ENCODE measurements at regions not wholly inside any gene's neighbourhood (a gene's known extent, or its start where the extent isn't known, plus 50 kb on each side); places are given as distances from the start of the nearest gene placed in this dataset.
A peak's percentile ranks its signal among the peaks of the same experiment; 100 is the strongest.

DNA sequence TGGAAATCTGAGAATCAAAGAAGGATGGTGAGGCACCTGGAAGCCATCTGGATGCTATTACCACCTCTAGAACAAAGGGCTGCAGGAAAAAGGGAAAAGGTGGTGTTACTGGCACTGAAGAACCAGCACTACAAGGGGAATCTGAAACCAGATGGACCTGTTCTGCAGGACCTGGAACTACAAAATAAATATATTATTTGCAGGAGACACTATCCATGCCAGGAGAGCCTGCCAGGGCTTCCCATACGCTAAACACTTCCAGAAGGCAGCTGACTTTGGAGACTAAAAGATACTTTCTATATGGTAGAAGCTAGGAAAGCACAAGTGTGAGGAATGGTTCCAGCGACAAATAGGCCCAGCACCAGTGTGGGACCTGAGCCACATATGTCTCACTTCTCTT is 83.4 kb upstream of the POU1F1 start:
- TF ChIP-seq POLR2A (IDR thresholded peaks at IDR 0.05): no peak
- TF ChIP-seq, protein P1, sequence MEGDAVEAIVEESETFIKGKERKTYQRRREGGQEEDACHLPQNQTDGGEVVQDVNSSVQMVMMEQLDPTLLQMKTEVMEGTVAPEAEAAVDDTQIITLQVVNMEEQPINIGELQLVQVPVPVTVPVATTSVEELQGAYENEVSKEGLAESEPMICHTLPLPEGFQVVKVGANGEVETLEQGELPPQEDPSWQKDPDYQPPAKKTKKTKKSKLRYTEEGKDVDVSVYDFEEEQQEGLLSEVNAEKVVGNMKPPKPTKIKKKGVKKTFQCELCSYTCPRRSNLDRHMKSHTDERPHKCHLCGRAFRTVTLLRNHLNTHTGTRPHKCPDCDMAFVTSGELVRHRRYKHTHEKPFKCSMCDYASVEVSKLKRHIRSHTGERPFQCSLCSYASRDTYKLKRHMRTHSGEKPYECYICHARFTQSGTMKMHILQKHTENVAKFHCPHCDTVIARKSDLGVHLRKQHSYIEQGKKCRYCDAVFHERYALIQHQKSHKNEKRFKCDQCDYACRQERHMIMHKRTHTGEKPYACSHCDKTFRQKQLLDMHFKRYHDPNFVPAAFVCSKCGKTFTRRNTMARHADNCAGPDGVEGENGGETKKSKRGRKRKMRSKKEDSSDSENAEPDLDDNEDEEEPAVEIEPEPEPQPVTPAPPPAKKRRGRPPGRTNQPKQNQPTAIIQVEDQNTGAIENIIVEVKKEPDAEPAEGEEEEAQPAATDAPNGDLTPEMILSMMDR (IDR thresholded peaks at IDR 0.05): no peak
- intact Hi-C loops (cut with DNase I): no loop called here
- Histone ChIP-seq H3K4me3 (no peak overlapping the region), H3K9me3 (no peaks in the 10 kb centered on the region), H3K27me3 (no peaks in the 10 kb centered on the region), H3K4me1 (peaks cover 17% of the 10 kb centered on the region), H3K27ac (no peak overlapping the region), H3K36me3 (replicated peaks in 1 of 2; ENCODE audit: insufficient read depth in 1 of 2, low read depth in 2 of 2) (no peaks in the 10 kb centered on the region)
- ATAC-seq: peak; percentile 86
- peak; percentile 44 to 78 (median 64) for DNase-seq
- 26 to 51% methylated on average over 2 of the region's 2 CpGs for WGBS, 2 donors

DNA sequence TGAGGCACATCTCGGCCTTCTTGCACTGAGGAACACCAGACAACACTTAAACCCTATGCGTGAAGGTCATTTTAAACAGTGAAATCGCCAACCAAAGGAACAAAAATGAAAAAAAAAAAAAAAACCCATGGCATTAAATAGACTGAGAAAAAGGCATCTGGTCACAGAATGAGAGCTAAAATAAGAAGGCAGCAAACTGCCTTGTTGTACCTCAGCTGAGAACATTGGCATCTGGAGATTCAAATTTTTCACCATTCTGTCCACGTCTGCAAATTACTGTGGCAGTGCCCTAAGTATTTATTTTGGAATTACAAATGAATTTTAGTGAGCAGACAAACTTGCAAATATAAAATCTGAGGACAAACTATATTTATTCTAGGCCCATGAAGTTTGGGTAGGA is 82.6 kb upstream of the POU1F1 start:
- H3K4me1 ChIP-seq: peaks cover 17% of the 10 kb centered on the region
- no peak overlapping the region for H3K27ac ChIP-seq
- H3K36me3 ChIP-seq (replicated peaks in 1 of 2; ENCODE audit: insufficient read depth in 1 of 2, low read depth in 2 of 2): no peaks in the 10 kb centered on the region
- WGBS, 2 donors: 33 to 39% methylated on average over 4 of the region's 4 CpGs
- no peaks in the 10 kb centered on the region for H3K9me3 ChIP-seq
- no peak for DNase-seq
- intact Hi-C loops (cut with DNase I): no loop called here
- H3K27me3 ChIP-seq: no peaks in the 10 kb centered on the region
- ATAC-seq: no peak
- no peak overlapping the region for H3K4me3 ChIP-seq
- TF ChIP-seq POLR2A (IDR thresholded peaks at IDR 0.05): no peak
- TF ChIP-seq, protein P1 (IDR thresholded peaks at IDR 0.05): no peak

DNA sequence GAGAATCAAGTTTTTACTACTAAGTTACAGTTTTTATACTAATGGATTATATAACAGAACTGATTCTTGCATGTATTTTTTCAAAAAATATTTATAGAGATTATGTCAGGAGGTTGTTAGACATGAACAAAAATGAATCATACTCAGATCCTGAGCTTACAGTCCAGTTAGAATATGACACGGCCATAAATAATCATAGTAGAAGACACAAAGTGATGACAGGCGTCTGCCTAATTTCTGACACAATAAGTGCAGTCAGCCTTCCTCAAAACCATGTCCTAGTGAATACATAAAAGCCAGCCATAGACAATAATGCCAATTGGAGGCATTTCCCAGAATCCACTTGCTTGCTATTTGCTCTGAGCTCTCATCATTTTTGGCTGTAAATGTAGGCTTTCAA is 81.7 kb upstream of the POU1F1 start:
- TF ChIP-seq POLR2A (IDR thresholded peaks at IDR 0.05): no peak
- TF ChIP-seq, protein P1 (IDR thresholded peaks at IDR 0.05): no peak
- WGBS, 2 donors: 91 to 93% methylated on average over 2 of the region's 2 CpGs
- intact Hi-C loops (cut with DNase I): no loop called here
- Histone ChIP-seq H3K27me3 (no peaks in the 10 kb centered on the region), H3K36me3 (replicated peaks in 1 of 2; ENCODE audit: insufficient read depth in 1 of 2, low read depth in 2 of 2) (no peaks in the 10 kb centered on the region), H3K4me3 (no peak overlapping the region), H3K4me1 (peaks cover 17% of the 10 kb centered on the region), H3K27ac (no peak overlapping the region), H3K9me3 (no peaks in the 10 kb centered on the region)
- DNase-seq (no peak), ATAC-seq (no peak)

DNA sequence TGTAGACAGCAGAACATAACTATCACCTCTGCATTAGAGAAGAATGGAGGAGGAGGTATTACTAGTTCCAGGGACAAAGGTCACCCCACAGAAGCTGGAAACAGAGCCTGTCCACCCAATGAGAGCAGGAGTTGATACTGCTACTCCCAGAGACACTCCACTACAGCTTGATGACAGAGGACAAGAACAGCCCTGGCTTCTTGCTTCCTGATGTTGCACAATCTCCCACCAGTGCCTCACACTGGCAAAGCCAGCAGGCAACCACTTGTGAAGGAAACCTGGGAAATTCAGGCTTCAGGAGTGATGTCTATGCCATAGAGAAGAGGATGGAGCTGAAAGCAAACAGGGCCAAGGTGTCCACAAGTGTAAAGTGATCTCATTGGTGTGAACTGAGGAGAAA is 78.0 kb upstream of the POU1F1 start:
- H3K27ac ChIP-seq: no peak overlapping the region
- H3K4me3 ChIP-seq: no peak overlapping the region
- intact Hi-C loops (cut with DNase I): no loop called here
- no peaks in the 10 kb centered on the region for H3K27me3 ChIP-seq
- no peak for DNase-seq
- no peaks in the 10 kb centered on the region for H3K36me3 ChIP-seq (replicated peaks in 1 of 2; ENCODE audit: insufficient read depth in 1 of 2, low read depth in 2 of 2)
- ATAC-seq: no peak
- H3K9me3 ChIP-seq: no peaks in the 10 kb centered on the region
- peaks cover 18% of the 10 kb centered on the region for H3K4me1 ChIP-seq
- TF ChIP-seq, protein P1 (IDR thresholded peaks at IDR 0.05): no peak
- no peak for TF ChIP-seq POLR2A (IDR thresholded peaks at IDR 0.05)

DNA sequence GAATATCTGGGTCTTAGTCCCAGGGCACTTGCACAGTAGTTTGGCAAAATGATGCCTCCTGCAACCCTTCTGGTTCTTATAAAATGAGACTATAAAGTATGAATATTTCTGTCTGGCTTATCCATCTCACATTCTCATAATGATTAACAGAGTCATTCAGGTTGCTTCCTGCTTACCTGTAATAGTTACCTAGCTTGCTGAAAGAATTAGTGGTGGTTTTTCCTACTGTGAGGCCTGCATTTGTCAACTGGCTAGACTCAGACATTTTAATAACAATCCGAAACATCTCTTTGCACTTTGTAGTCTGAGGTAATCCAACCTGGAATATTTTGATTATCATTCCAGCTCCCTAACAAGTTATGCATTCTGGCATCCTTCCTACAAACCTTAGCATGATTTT is 75.6 kb upstream of the POU1F1 start:
- intact Hi-C loops (cut with DNase I): no loop called here
- peak; percentile 81 for ATAC-seq
- DNase-seq: no peak
- H3K4me3 ChIP-seq: no peak overlapping the region
- H3K4me1 ChIP-seq: peaks cover 8% of the 10 kb centered on the region
- no peaks in the 10 kb centered on the region for H3K27me3 ChIP-seq
- H3K36me3 ChIP-seq (replicated peaks in 1 of 2; ENCODE audit: insufficient read depth in 1 of 2, low read depth in 2 of 2): no peaks in the 10 kb centered on the region
- WGBS, 2 donors: 56 to 69% methylated on average over 1 of the region's 1 CpG
- no peak for TF ChIP-seq POLR2A (IDR thresholded peaks at IDR 0.05)
- TF ChIP-seq, protein P1 (IDR thresholded peaks at IDR 0.05): no peak
- H3K9me3 ChIP-seq: no peaks in the 10 kb centered on the region
- H3K27ac ChIP-seq: peak overlapping the region in 1 of 4 donors; percentile 50

Data from body of pancreas (tissue), 4 donors.